HepG2 (cell line): ENCODE measurements at regions not wholly inside any gene's neighbourhood (a gene's known extent, or its start where the extent isn't known, plus 50 kb on each side); places are given as distances from the start of the nearest gene placed in this dataset.

Experiments
- ATAC-seq: fragments of 200-7000 bp; cut with Tn5 transposase; 3 replicates; pipeline ENCODE4 v1.9.1; 2020; ENCODE audit warnings: mild to moderate bottlenecking, moderate library complexity
- BruUV-seq: library from RNA; stranded (reverse); fragments of 400-500 nt; replicated peaks from 2 replicates; lab custom pipeline; 2021; lab: Mats Ljungman, UMichigan
- CTCF ChIA-PET: fragments of 300-600 bp; formaldehyde crosslinking; extraction: SDS; loops from one replicate; lab custom pipeline; 2021; ENCODE audit warnings: low total read pairs, inconsistent platforms, low intra/inter-chr PET ratio; lab: Yijun Ruan, JAX
- POLR2A ChIA-PET: fragments of 350-600 bp; sonication (Branson Sonifier 250); formaldehyde crosslinking; loops from one replicate; lab custom pipeline; 2020; ENCODE audit warnings: antibody characterized with exemption, inconsistent platforms; lab: Yijun Ruan, JAX
- DNase-seq: peaks from one replicate; pipeline ENCODE4 v3.0.0-alpha.2; 2015; ENCODE audit warnings: low spot score
- FAIRE-seq: peaks from 3 replicates; lab custom pipeline; 2011; peaks lifted over from hg19 to GRCh38; lab: Jason Lieb, UNC
- H2AFZ ChIP-seq: one replicate; pipeline ENCODE4 v1.6.1; 2011; ENCODE audit warnings: low read length, inconsistent platforms
- H3K27ac ChIP-seq: fragments of 300-600 bp; 3 replicates; pipeline ENCODE4 v1.8.0; 2011; ENCODE audit warnings: mixed run types, mild to moderate bottlenecking, mixed read lengths, low read length, inconsistent platforms; ENCODE audit not compliant: insufficient read depth; ENCODE audit errors: extremely low read length
- H3K27me3 ChIP-seq, 2 experiments: fragments of 200-600 bp in 1 of 2; 2 replicates in 1 of 2; 3 replicates in 1 of 2; pipeline versions ENCODE4 v1.6.0 to v1.8.0; 2011; ENCODE audit warnings: low read length in 2 of 2, mild to moderate bottlenecking in 2 of 2, moderate library complexity in 2 of 2, inconsistent platforms in 1 of 2; ENCODE audit not compliant: insufficient read depth in 2 of 2, control insufficient read depth in 1 of 2
- H3K36me3 ChIP-seq, 2 experiments: fragments of 200-600 bp in 1 of 2; replicated peaks in 1 of 2; 2 replicates in 1 of 2; 3 replicates in 1 of 2; pipeline versions ENCODE4 v1.5.1 to v1.8.0; 2011; ENCODE audit warnings: low read length in 2 of 2, inconsistent platforms in 1 of 2; ENCODE audit not compliant: insufficient read depth in 2 of 2, control insufficient read depth in 1 of 2
- H3K4me1 ChIP-seq: 2 replicates; pipeline ENCODE4 v1.5.1; 2012; ENCODE audit warnings: low read length, inconsistent platforms; ENCODE audit not compliant: insufficient read depth
- H3K4me2 ChIP-seq: 2 replicates; pipeline ENCODE4 v1.6.0; 2011; ENCODE audit warnings: low read depth, low read length, inconsistent platforms
- H3K4me3 ChIP-seq, 3 experiments: fragments of 200-600 bp in 1 of 3; sonication (generic), shearing (Covaris generic) in 1 of 3; replicated peaks in 1 of 3; 2 replicates each; pipeline ENCODE4 v1.5.1; 2011 to 2016; ENCODE audit warnings: low read length in 3 of 3, inconsistent platforms in 2 of 3, low read depth in 2 of 3, mild to moderate bottlenecking in 2 of 3, control low read depth in 1 of 3, mixed read lengths in 1 of 3; ENCODE audit not compliant: insufficient read depth in 1 of 3
- H3K79me2 ChIP-seq: one replicate; pipeline ENCODE4 v1.6.1; 2011; ENCODE audit warnings: low read length, inconsistent platforms; ENCODE audit not compliant: insufficient read depth
- H3K9ac ChIP-seq: 2 replicates; pipeline ENCODE4 v1.6.0; 2011; ENCODE audit warnings: mild to moderate bottlenecking, low read depth, low read length, inconsistent platforms; ENCODE audit not compliant: insufficient read depth
- H3K9me3 ChIP-seq: 2 replicates; pipeline ENCODE4 v1.5.1; 2012; ENCODE audit warnings: mild to moderate bottlenecking, low read length
- H4K20me1 ChIP-seq: 2 replicates; pipeline ENCODE4 v1.6.0; 2011; ENCODE audit warnings: inconsistent platforms, mild to moderate bottlenecking, low read length, moderate library complexity; ENCODE audit not compliant: insufficient read depth
- AGO1 ChIP-seq: fragments of 200-400 bp; formaldehyde crosslinking; IDR thresholded peaks from 2 replicates; pipeline ENCODE4 v1.6.1; 2017; ENCODE audit warnings: mild to moderate bottlenecking, low read depth, low read length, moderate library complexity; ENCODE audit not compliant: poor library complexity, severe bottlenecking
- EP300 ChIP-seq, 3 experiments: sonication (generic) in 1 of 3; formaldehyde crosslinking in 1 of 3; IDR thresholded peaks; 2 replicates each; pipeline versions ENCODE4 v1.5.1 to v1.6.1; 2011 to 2020; ENCODE audit warnings: low read depth in 2 of 3, low read length in 2 of 3, borderline replicate concordance in 1 of 3, improper control_type of control experiment in 1 of 3, mild to moderate bottlenecking in 1 of 3, missing genetic modification reagents in 1 of 3, moderate library complexity in 1 of 3
- HDAC1 ChIP-seq: sonication (generic); formaldehyde crosslinking; IDR thresholded peaks from 2 replicates; pipeline ENCODE4 v1.5.1; 2020; ENCODE audit warnings: mild to moderate bottlenecking, missing genetic modification reagents
- HINFP ChIP-seq: sonication (generic); formaldehyde crosslinking; IDR thresholded peaks from 2 replicates; pipeline ENCODE4 v1.4.0; 2020; ENCODE audit warnings: low read depth, mild to moderate bottlenecking, missing genetic modification reagents
- HMG20A ChIP-seq: IDR thresholded peaks from 2 replicates; pipeline ENCODE4 v1.6.1; 2016; ENCODE audit warnings: borderline replicate concordance
- HNF4A ChIP-seq: sonication (generic); formaldehyde crosslinking; IDR thresholded peaks from 2 replicates; pipeline ENCODE4 v1.4.0; 2020; ENCODE audit warnings: missing genetic modification reagents
- LBX2 ChIP-seq: sonication (generic); formaldehyde crosslinking; IDR thresholded peaks from 2 replicates; pipeline ENCODE4 v1.5.0; 2020; ENCODE audit warnings: missing genetic modification reagents, mild to moderate bottlenecking, borderline replicate concordance
- NFATC3 ChIP-seq: sonication (generic); formaldehyde crosslinking; IDR thresholded peaks from 2 replicates; pipeline ENCODE4 v1.5.1; 2020; ENCODE audit warnings: mild to moderate bottlenecking, missing genetic modification reagents
- REST ChIP-seq, 2 experiments: IDR thresholded peaks; 2 replicates each; pipeline ENCODE4 v1.6.1; 2011 to 2012; ENCODE audit warnings: low read length in 2 of 2, borderline replicate concordance in 1 of 2, low read depth in 1 of 2, mild to moderate bottlenecking in 1 of 2, moderate library complexity in 1 of 2
- SATB2 ChIP-seq: sonication (generic); formaldehyde crosslinking; IDR thresholded peaks from 2 replicates; pipeline ENCODE4 v1.5.0; 2020; ENCODE audit warnings: missing genetic modification reagents
- WGBS: methylation state at CpG from one replicate; pipeline ENCODE4 v1.1.6; 2017; ENCODE audit warnings: low lambda C conversion rate; 5-methylcytosine and 5-hydroxymethylcytosine counted together
- in situ Hi-C: cut with HindIII; loops from 2 replicates; pipeline ENCODE4 v1.10.0; 2017; ENCODE audit warnings: low pct_unique_long_range_greater_than_20kb; ENCODE audit not compliant: extremely low pct_ligation_motif_present
- intact Hi-C: fragments of 100-400 bp; cut with micrococcal nuclease; formaldehyde crosslinking; loops from one replicate; pipeline ENCODE4 v1.10.0; 2022; ENCODE audit not compliant: unreplicated experiment

GRCh38 chr1:58999676-59000075 is 215.8 kb upstream of the JUN start (continued):
- TF ChIP-seq REST (IDR thresholded peaks at IDR 0.05; ENCODE audit: borderline replicate concordance in 1 of 2, low read depth in 1 of 2, low read length in 2 of 2): no peak
- no peak for TF ChIP-seq AGO1
- TF ChIP-seq SATB2 (CRISPR knock-in tag): no peak
- no peak for TF ChIP-seq NFATC3 (CRISPR knock-in tag)
- TF ChIP-seq LBX2 (CRISPR knock-in tag): no peak
- TF ChIP-seq HDAC1 (CRISPR knock-in tag): no peak

- FAIRE-seq: no peak
- no peaks in the 10 kb centered on the region for H3K9me3 ChIP-seq
- no TSS peak for BruUV-seq
- no peak overlapping the region for H3K4me2 ChIP-seq
- H3K9ac ChIP-seq: no peak overlapping the region
- DNase-seq: no peak
- no peaks in the 10 kb centered on the region; a peak in 1 of 5 replicates for H3K27me3 ChIP-seq
- no peaks in the 10 kb centered on the region for H3K79me2 ChIP-seq
- no peaks in the 10 kb centered on the region for H3K4me1 ChIP-seq
- H3K36me3 ChIP-seq: no peaks in the 10 kb centered on the region
- no peak overlapping the region for H2AFZ ChIP-seq
- H3K4me3 ChIP-seq: no peak overlapping the region
- WGBS: 26% methylated on average over 2 of the region's 2 CpGs
- H4K20me1 ChIP-seq: no peaks in the 10 kb centered on the region
- in situ Hi-C loops (no loop called here), intact Hi-C loops (no loop called here)
- no peak overlapping the region for H3K27ac ChIP-seq
- no peak for TF ChIP-seq EP300 (IDR thresholded peaks at IDR 0.05; ENCODE audit: low read depth in 2 of 2, low read length in 2 of 2)
- TF ChIP-seq EP300 (CRISPR knock-in tag; IDR thresholded peaks at IDR 0.05; ENCODE audit: borderline replicate concordance): no peak
- no peak for TF ChIP-seq HNF4A (CRISPR knock-in tag)
- no peak for TF ChIP-seq HMG20A (CRISPR knock-in tag)
- TF ChIP-seq HINFP (CRISPR knock-in tag): no peak
- ChIA-PET CTCF (no interaction called here), POLR2A (no interaction called here)
- no peak for ATAC-seq
Measured at GRCh38 chr1:59004755-59005154, 220.9 kb upstream of the JUN start.
